H9 (cell line): ENCODE measurements at regions not wholly inside any gene's neighbourhood (a gene's known extent, or its start where the extent isn't known, plus 50 kb on each side); places are given as distances from the start of the nearest gene placed in this dataset.

Source experiments
- DNase-seq: peaks from one replicate; pipeline ENCODE4 v3.0.0-alpha.2; 2017
- H2AFZ ChIP-seq: one replicate; pipeline ENCODE4 v1.6.1; 2013; ENCODE audit warnings: mild to moderate bottlenecking, low read length, control low read depth, moderate library complexity
- H2AK5ac ChIP-seq: 2 replicates; pipeline ENCODE4 v1.6.1; 2013; ENCODE audit warnings: low read length, control low read depth, mixed read lengths; ENCODE audit not compliant: insufficient read length
- H2BK120ac ChIP-seq: one replicate; pipeline ENCODE4 v1.6.1; 2013; ENCODE audit warnings: low read depth, mild to moderate bottlenecking, low read length, control low read depth, inconsistent platforms; ENCODE audit not compliant: poor library complexity, severe bottlenecking
- H2BK12ac ChIP-seq: 2 replicates; pipeline ENCODE4 v1.6.1; 2013; ENCODE audit warnings: low read length, control low read depth, mixed read lengths, low read depth; ENCODE audit not compliant: insufficient read length
- H2BK15ac ChIP-seq: 2 replicates; pipeline ENCODE4 v1.6.1; 2013; ENCODE audit warnings: low read depth, low read length, control low read depth
- H2BK20ac ChIP-seq: one replicate; pipeline ENCODE4 v1.6.1; 2013; ENCODE audit warnings: low read depth, mild to moderate bottlenecking, low read length, control low read depth, inconsistent platforms; ENCODE audit not compliant: poor library complexity, severe bottlenecking
- H2BK5ac ChIP-seq: 2 replicates; pipeline ENCODE4 v1.6.1; 2013; ENCODE audit warnings: low read length, control low read depth, mixed read lengths; ENCODE audit not compliant: insufficient read length
- H3K14ac ChIP-seq: 2 replicates; pipeline ENCODE4 v1.6.1; 2013; ENCODE audit warnings: low read length, control low read depth; ENCODE audit not compliant: insufficient read depth
- H3K18ac ChIP-seq: 2 replicates; pipeline ENCODE4 v1.6.1; 2013; ENCODE audit warnings: low read depth, mild to moderate bottlenecking, mixed read lengths, low read length, control low read depth; ENCODE audit not compliant: insufficient read length
- H3K23ac ChIP-seq: 2 replicates; pipeline ENCODE4 v1.6.1; 2013; ENCODE audit warnings: low read length, control low read depth, mixed read lengths, low read depth; ENCODE audit not compliant: insufficient read length
- H3K23me2 ChIP-seq: 2 replicates; pipeline ENCODE4 v1.6.1; 2013; ENCODE audit warnings: low read depth, mild to moderate bottlenecking, mixed read lengths, low read length, control low read depth; ENCODE audit not compliant: insufficient read length, poor library complexity, severe bottlenecking
- H3K27ac ChIP-seq: 2 replicates; pipeline ENCODE4 v1.5.1; 2013; ENCODE audit warnings: low read length, control low read depth, mixed read lengths, low read depth; ENCODE audit not compliant: insufficient read length
- H3K27me3 ChIP-seq: 2 replicates; pipeline ENCODE4 v1.6.1; 2013; ENCODE audit warnings: low read length, control low read depth, inconsistent platforms; ENCODE audit not compliant: insufficient read depth
- H3K4ac ChIP-seq: 2 replicates; pipeline ENCODE4 v1.6.1; 2013; ENCODE audit warnings: low read depth, mild to moderate bottlenecking, control low read depth, inconsistent platforms, low read length, moderate library complexity
- H3K4me1 ChIP-seq: 2 replicates; pipeline ENCODE4 v1.6.1; 2013; ENCODE audit warnings: low read length, control low read depth, inconsistent platforms; ENCODE audit not compliant: insufficient read depth
- H3K4me2 ChIP-seq: 2 replicates; pipeline ENCODE4 v1.6.1; 2013; ENCODE audit warnings: low read length, control low read depth, mixed read lengths; ENCODE audit not compliant: insufficient read length, insufficient read depth
- H3K56ac ChIP-seq: 2 replicates; pipeline ENCODE4 v1.6.1; 2013; ENCODE audit warnings: low read depth, mild to moderate bottlenecking, mixed read lengths, low read length, control low read depth; ENCODE audit not compliant: insufficient read length
- H3K79me1 ChIP-seq: 2 replicates; pipeline ENCODE4 v1.6.1; 2013; ENCODE audit warnings: low read depth, mild to moderate bottlenecking, moderate library complexity, low read length, control low read depth, inconsistent platforms; ENCODE audit not compliant: insufficient read depth, poor library complexity, severe bottlenecking
- H3K79me2 ChIP-seq: 2 replicates; pipeline ENCODE4 v1.6.1; 2013; ENCODE audit warnings: low read length, control low read depth, inconsistent platforms; ENCODE audit not compliant: insufficient read depth
- H3K9ac ChIP-seq: 2 replicates; pipeline ENCODE4 v1.6.1; 2013; ENCODE audit warnings: low read length, control low read depth, mixed read lengths; ENCODE audit not compliant: insufficient read length; ENCODE audit errors: extremely low read depth
- H3K9me3 ChIP-seq: one replicate; pipeline ENCODE4 v1.6.1; 2013; ENCODE audit warnings: low read depth, low read length, inconsistent platforms; ENCODE audit not compliant: control insufficient read depth
- H3T11ph ChIP-seq: one replicate; pipeline ENCODE4 v1.6.1; 2013; ENCODE audit warnings: mild to moderate bottlenecking, low read length, control low read depth, inconsistent platforms
- H4K20me1 ChIP-seq: one replicate; pipeline ENCODE4 v1.6.1; 2013; ENCODE audit not compliant: control insufficient read depth, insufficient read length, insufficient read depth
- H4K5ac ChIP-seq: 2 replicates; pipeline ENCODE4 v1.6.1; 2013; ENCODE audit warnings: low read depth, mild to moderate bottlenecking, mixed read lengths, low read length, control low read depth; ENCODE audit not compliant: insufficient read length
- H4K8ac ChIP-seq: replicated peaks from 2 replicates; pipeline ENCODE4 v1.6.1; 2013; ENCODE audit warnings: low read length, control low read depth, mixed read lengths, low read depth; ENCODE audit not compliant: insufficient read length
- H4K91ac ChIP-seq: 2 replicates; pipeline ENCODE4 v1.6.1; 2013; ENCODE audit warnings: low read depth, mild to moderate bottlenecking, moderate library complexity, mixed read lengths, low read length, control low read depth; ENCODE audit not compliant: insufficient read length
- H3K27ac Mint-ChIP-seq, 3 experiments: 2 replicates in 2 of 3; 3 replicates in 1 of 3; pipeline ENCODE4 v1.8.0; 2020 to 2021; ENCODE audit warnings: mixed read lengths in 3 of 3, mild to moderate bottlenecking in 1 of 3, moderate library complexity in 1 of 3
- H3K27me3 Mint-ChIP-seq: 2 replicates; pipeline ENCODE4 v1.8.0; 2021; ENCODE audit warnings: low read depth, mild to moderate bottlenecking, moderate library complexity, mixed read lengths
- H3K36me3 Mint-ChIP-seq, 3 experiments: 2 replicates in 2 of 3; 3 replicates in 1 of 3; pipeline ENCODE4 v1.8.0; 2020 to 2021; ENCODE audit warnings: low read depth in 3 of 3, mixed read lengths in 3 of 3; ENCODE audit not compliant: insufficient read depth in 1 of 3
- H3K4me1 Mint-ChIP-seq, 2 experiments: 2 replicates each; pipeline ENCODE4 v1.8.0; 2020; ENCODE audit warnings: mixed read lengths in 2 of 2
- H3K4me3 Mint-ChIP-seq, 2 experiments: 2 replicates in 1 of 2; 3 replicates in 1 of 2; pipeline ENCODE4 v1.8.0; 2020 to 2021; ENCODE audit warnings: mild to moderate bottlenecking in 2 of 2, mixed read lengths in 2 of 2, moderate library complexity in 1 of 2
- H3K9me3 Mint-ChIP-seq, 2 experiments: 2 replicates in 1 of 2; 3 replicates in 1 of 2; pipeline ENCODE4 v1.8.0; 2020; ENCODE audit warnings: mild to moderate bottlenecking in 2 of 2, mixed read lengths in 2 of 2, moderate library complexity in 1 of 2
- WGBS: extraction: QIAGEN DNeasy Blood & Tissue Kit; methylation state at CpG from one replicate; pipeline ENCODE4 v1.1.7; 2013; ENCODE audit warnings: missing lambda C conversion rate, low lambda C conversion rate, mixed read lengths; ENCODE audit not compliant: insufficient read length; ENCODE audit errors: extremely low coverage; 5-methylcytosine and 5-hydroxymethylcytosine counted together
- TF ChIP-seq, protein P1 (sequence below): fragments of 200-600 bp; sonication (generic); conservative IDR thresholded peaks from 3 replicates; pipeline ENCODE4 v1.8.0; 2021; ENCODE audit warnings: antibody characterized with exemption, mild to moderate bottlenecking

DNA sequence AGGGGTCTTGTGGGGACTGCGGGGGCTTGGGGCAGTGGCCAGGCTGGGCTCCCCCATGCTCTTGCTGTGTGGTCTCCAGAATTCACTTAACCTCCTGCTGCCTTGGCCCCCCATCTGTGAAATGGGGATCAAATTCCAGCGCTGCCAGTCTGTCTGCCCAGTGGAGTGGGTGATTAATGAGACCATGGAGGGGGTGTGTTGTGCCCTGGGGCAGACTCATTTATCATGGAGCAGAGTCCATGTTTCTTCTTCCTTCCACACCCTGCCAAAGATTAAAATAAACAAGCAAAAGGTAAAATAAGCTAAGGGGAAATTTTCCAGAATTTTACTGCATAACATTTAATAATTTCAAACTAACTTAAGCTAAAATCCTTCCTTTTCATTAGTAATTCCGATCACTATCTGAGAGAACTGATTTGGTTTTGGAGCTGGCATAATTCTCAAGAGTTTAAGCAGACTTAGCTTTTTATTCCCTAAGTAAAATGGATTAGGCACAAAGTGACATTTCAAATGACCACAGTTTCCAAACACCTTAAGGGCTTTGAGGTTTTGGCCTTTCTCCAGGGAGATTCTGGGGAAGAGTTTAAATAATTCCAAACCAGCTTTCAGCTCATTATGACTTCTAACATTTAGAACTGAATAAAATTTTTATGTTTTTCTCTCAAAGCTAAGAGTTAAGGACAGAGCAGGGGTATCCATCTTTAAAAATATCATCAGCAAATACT, 211.9 kb downstream of the CXCL12 start:
- no peak overlapping the region for H3K56ac ChIP-seq
- H4K20me1 ChIP-seq = no peaks in the 10 kb centered on the region
- no peak overlapping the region for H2BK12ac ChIP-seq
- WGBS = no CpG with 5 or more reads among the region's 3 CpGs
- DNase-seq = no peak
- H3K79me2 ChIP-seq = no peaks in the 10 kb centered on the region
- H4K91ac ChIP-seq = no peak overlapping the region
- no peaks in the 10 kb centered on the region for H3K27me3 ChIP-seq
- no peak overlapping the region for H2BK5ac ChIP-seq
- no peak overlapping the region for H3K4me3 Mint-ChIP-seq
- H4K8ac ChIP-seq = no peak overlapping the region
- H3K4ac ChIP-seq = no peak overlapping the region
- H3K9ac ChIP-seq = no peak overlapping the region
- H3K23ac ChIP-seq = no peak overlapping the region
- peak overlapping the region in 1 of 3 experiments; percentile 9; a peak in 1 of 7 replicates for H3K27ac Mint-ChIP-seq
- no peak overlapping the region for H3T11ph ChIP-seq
- H3K4me1 ChIP-seq = no peaks in the 10 kb centered on the region
- H3K36me3 Mint-ChIP-seq = no peaks in the 10 kb centered on the region
- H3K27ac ChIP-seq = no peak overlapping the region
- no peak overlapping the region for H3K4me2 ChIP-seq
- no peak overlapping the region for H3K14ac ChIP-seq
- H2BK20ac ChIP-seq = no peak overlapping the region
- H3K27me3 Mint-ChIP-seq = peaks cover 3% of the 10 kb centered on the region; the same call in 1 of the 2 replicates
- H3K23me2 ChIP-seq = no peaks in the 10 kb centered on the region
- H2BK120ac ChIP-seq = no peak overlapping the region
- no peaks in the 10 kb centered on the region for H3K79me1 ChIP-seq
- H2BK15ac ChIP-seq = no peak overlapping the region
- TF ChIP-seq, protein P1, sequence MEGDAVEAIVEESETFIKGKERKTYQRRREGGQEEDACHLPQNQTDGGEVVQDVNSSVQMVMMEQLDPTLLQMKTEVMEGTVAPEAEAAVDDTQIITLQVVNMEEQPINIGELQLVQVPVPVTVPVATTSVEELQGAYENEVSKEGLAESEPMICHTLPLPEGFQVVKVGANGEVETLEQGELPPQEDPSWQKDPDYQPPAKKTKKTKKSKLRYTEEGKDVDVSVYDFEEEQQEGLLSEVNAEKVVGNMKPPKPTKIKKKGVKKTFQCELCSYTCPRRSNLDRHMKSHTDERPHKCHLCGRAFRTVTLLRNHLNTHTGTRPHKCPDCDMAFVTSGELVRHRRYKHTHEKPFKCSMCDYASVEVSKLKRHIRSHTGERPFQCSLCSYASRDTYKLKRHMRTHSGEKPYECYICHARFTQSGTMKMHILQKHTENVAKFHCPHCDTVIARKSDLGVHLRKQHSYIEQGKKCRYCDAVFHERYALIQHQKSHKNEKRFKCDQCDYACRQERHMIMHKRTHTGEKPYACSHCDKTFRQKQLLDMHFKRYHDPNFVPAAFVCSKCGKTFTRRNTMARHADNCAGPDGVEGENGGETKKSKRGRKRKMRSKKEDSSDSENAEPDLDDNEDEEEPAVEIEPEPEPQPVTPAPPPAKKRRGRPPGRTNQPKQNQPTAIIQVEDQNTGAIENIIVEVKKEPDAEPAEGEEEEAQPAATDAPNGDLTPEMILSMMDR = no peak
- no peak overlapping the region for H2AK5ac ChIP-seq
- H3K4me1 Mint-ChIP-seq = peaks cover 7 to 13% of the 10 kb centered on the region in 2 experiments
- H4K5ac ChIP-seq = no peak overlapping the region
- H3K9me3 ChIP-seq = no peaks in the 10 kb centered on the region
- H3K9me3 Mint-ChIP-seq = no peaks in the 10 kb centered on the region; a peak in 2 of 5 replicates
- H2AFZ ChIP-seq = no peak overlapping the region
- no peak overlapping the region for H3K18ac ChIP-seq
